ENCODE measurements at regions not wholly inside any gene's neighbourhood (a gene's known extent, or its start where the extent isn't known, plus 50 kb on each side); places are given as distances from the start of the nearest gene placed in this dataset.

DNA sequence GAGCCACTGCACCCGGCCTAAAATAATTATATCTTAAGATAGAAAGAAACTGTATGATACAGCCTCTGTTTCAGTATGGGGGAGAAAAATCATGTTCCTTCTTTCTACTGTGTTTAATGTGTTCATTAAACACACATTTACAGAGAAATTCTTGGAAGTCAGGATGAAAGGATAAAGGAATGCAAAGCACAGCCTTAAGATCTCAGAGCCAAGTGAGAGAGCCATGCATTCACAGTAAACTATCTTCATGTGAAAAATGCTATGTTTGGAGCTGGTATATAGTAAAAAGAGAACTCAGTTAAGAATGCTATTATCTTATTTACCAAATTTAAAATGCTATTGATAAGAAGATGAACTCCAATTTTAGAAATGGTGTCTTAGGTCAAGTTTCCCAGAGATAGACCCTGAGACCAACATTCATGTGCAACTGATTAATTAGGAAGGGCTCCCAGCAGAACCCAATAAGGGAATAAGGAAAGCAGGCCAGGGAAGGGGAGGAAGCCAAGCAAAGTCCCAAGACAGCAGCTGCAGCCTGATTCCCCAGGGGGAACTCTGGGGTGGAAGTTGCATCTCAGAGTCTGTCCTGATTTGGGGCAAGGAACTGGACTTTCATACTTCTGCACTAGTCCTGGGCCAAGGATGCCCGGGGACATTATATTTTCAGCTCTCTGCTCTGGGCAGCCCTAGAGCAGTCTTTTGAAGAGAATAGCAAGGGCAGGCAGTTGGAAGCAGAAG lies 130.0 kb upstream of the ZNF648 start:
- no peaks in the 10 kb centered on the region for H3K9me3 ChIP-seq (ENCODE audit: control insufficient read depth in 3 of 3, low read length in 3 of 3)
- no peak overlapping the region for H3K9ac ChIP-seq (ENCODE audit: low read depth in 1 of 3, low read length in 3 of 3)
- H3K27me3 ChIP-seq (ENCODE audit: control insufficient read depth in 3 of 3, insufficient read depth in 3 of 3, low read length in 3 of 3), result no peaks in the 10 kb centered on the region
- H3K27ac ChIP-seq (ENCODE audit: low read depth, low read length), result no peak overlapping the region
- no peak overlapping the region for H3K4me3 ChIP-seq (ENCODE audit: low read length in 3 of 3)
- H3K4me1 ChIP-seq (ENCODE audit: control insufficient read depth in 3 of 3, insufficient read depth in 3 of 3, low read length in 3 of 3), result peaks cover 0 to 11% (median 6%) of the 10 kb centered on the region in 3 donors
- no peaks in the 10 kb centered on the region for H3K36me3 ChIP-seq (ENCODE audit: control insufficient read depth in 3 of 3, insufficient read depth in 3 of 3, low read length in 3 of 3)

DNA sequence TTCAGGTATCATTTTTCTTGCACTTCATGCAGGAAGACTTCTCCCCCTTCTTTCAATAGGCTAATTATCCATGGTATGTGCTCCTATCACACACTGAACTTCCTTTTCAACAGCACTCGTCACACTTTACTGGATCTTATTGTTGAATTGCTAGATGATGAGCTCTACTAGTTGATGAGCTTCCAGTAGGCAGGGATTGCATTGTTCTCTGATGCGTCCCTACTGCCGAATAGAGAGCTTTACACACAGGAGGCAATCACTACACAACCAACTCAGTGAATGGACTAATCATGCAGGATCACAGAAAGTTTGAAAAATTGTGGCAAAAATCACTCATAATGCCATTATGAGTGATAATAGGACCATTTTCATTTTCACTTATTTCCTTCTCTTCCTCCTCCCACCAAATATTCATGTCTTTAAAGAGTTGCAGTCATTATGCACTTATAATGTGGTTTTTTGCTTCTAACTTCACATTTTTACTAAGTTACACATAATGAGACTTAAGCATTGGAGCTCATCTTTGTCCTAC lies 128.1 kb upstream of the ZNF648 start:
- no peaks in the 10 kb centered on the region for H3K36me3 ChIP-seq (ENCODE audit: control insufficient read depth in 3 of 3, insufficient read depth in 3 of 3, low read length in 3 of 3)
- H3K27ac ChIP-seq (ENCODE audit: low read depth, low read length), result no peak overlapping the region
- H3K4me3 ChIP-seq (ENCODE audit: low read length in 3 of 3), result no peak overlapping the region
- H3K9ac ChIP-seq (ENCODE audit: low read depth in 1 of 3, low read length in 3 of 3), result no peak overlapping the region
- H3K27me3 ChIP-seq (ENCODE audit: control insufficient read depth in 3 of 3, insufficient read depth in 3 of 3, low read length in 3 of 3), result no peaks in the 10 kb centered on the region
- peaks cover 0 to 18% (median 6%) of the 10 kb centered on the region in 3 donors for H3K4me1 ChIP-seq (ENCODE audit: control insufficient read depth in 3 of 3, insufficient read depth in 3 of 3, low read length in 3 of 3)
- H3K9me3 ChIP-seq (ENCODE audit: control insufficient read depth in 3 of 3, low read length in 3 of 3), result no peaks in the 10 kb centered on the region

DNA sequence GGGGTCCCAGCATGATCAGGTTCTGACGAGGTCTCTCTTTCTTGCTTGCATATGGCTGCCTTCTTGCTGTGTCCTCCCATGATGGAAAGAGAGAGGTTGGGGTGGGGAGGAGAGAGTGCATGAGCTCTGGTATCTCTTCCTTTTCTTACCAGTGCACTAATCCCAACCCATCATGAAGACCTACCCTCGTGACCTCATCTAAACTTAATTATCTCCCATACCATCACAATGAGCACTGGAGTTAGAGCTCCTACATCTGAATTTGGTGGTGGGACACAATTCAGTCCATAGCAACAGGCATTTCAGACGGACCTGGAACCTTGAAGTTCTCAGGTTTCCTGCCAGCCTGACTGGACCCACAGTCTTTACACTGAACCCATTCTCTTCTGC lies 125.2 kb upstream of the ZNF648 start:
- Histone ChIP-seq H3K9ac (ENCODE audit: low read depth in 1 of 3, low read length in 3 of 3) (peak overlapping the region in 1 of 3 donors; percentile 14), H3K9me3 (ENCODE audit: control insufficient read depth in 3 of 3, low read length in 3 of 3) (no peaks in the 10 kb centered on the region), H3K27me3 (ENCODE audit: control insufficient read depth in 3 of 3, insufficient read depth in 3 of 3, low read length in 3 of 3) (no peaks in the 10 kb centered on the region), H3K36me3 (ENCODE audit: control insufficient read depth in 3 of 3, insufficient read depth in 3 of 3, low read length in 3 of 3) (no peaks in the 10 kb centered on the region), H3K4me3 (ENCODE audit: low read length in 3 of 3) (no peak overlapping the region), H3K27ac (ENCODE audit: low read depth, low read length) (no peak overlapping the region), H3K4me1 (ENCODE audit: control insufficient read depth in 3 of 3, insufficient read depth in 3 of 3, low read length in 3 of 3) (peaks cover 0 to 7% (median under 1%) of the 10 kb centered on the region in 3 donors)

DNA sequence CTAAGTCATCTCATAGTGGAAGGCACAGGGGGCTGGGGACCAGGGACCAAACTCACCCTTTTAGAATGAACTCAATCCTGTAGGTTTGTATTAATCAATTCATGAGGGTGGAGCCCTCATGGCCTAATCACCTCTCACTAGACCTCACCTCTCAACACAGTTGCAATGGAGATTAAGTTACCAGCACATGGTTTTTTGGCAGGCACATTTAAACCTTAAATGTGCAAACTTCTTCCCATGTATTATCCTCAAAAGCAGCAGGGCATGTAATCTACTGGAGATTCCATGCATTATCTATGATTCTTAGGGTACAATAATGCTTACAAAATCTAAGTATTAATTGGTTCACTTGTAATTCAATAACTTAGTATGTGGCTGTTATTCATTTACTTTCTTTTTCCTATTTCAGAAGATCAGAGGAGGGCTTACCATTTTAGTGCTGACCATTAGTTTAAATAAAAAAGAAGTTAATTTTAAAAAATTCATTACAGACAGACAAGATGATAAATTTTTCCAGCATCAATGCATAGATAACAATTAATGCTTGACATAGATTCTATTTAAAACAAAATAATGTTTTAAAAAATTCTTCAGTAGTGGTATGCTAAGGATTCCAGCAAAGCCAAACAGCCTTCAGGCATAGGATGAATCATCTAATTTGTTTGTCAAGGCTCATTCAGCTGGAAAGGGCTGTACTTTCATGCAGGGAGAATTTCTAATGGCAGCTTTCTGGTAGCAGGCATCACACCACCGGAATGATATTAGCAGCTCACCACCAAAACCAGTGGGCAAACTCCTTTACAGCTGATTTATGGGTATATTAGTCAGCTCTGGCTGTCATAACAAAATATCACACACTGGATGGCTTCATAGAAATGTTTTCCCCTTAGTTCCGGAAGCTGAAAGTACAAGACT lies 124.6 kb upstream of the ZNF648 start:
- H3K4me3 ChIP-seq (ENCODE audit: low read length in 3 of 3), result no peak overlapping the region

DNA sequence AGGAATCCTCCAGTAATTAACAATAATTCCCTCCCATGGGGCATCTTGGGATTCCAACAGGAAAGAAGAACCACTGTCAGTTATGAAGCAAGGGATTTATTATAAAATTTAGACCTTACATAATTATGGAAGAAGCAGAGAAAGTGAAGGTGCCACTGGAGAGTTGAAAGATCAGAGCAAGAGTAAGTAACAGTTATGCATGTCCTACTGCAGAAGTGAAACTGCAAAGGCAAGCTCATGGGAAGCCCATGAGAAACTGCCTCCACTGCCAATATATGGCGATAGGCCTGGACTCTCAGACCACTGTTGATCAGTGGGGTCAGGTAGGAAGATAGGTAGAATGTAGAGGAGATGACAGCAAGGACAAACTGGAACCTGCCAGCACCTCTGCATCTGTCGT lies 123.6 kb upstream of the ZNF648 start:
- Histone ChIP-seq H3K27ac (ENCODE audit: low read depth, low read length) (no peak overlapping the region), H3K9me3 (ENCODE audit: control insufficient read depth in 3 of 3, low read length in 3 of 3) (no peaks in the 10 kb centered on the region), H3K36me3 (ENCODE audit: control insufficient read depth in 3 of 3, insufficient read depth in 3 of 3, low read length in 3 of 3) (no peaks in the 10 kb centered on the region), H3K4me1 (ENCODE audit: control insufficient read depth in 3 of 3, insufficient read depth in 3 of 3, low read length in 3 of 3) (peaks cover 0 to 7% (median 0%) of the 10 kb centered on the region in 3 donors), H3K9ac (ENCODE audit: low read depth in 1 of 3, low read length in 3 of 3) (no peak overlapping the region), H3K4me3 (ENCODE audit: low read length in 3 of 3) (no peak overlapping the region), H3K27me3 (ENCODE audit: control insufficient read depth in 3 of 3, insufficient read depth in 3 of 3, low read length in 3 of 3) (no peaks in the 10 kb centered on the region)

More for the DNA sequence above, 124.6 kb upstream of the ZNF648 start:
- H3K27me3 ChIP-seq (ENCODE audit: control insufficient read depth in 3 of 3, insufficient read depth in 3 of 3, low read length in 3 of 3), result no peaks in the 10 kb centered on the region
- peaks cover 0 to 7% (median 0%) of the 10 kb centered on the region in 3 donors for H3K4me1 ChIP-seq (ENCODE audit: control insufficient read depth in 3 of 3, insufficient read depth in 3 of 3, low read length in 3 of 3)
- no peak overlapping the region for H3K27ac ChIP-seq (ENCODE audit: low read depth, low read length)
- no peaks in the 10 kb centered on the region for H3K9me3 ChIP-seq (ENCODE audit: control insufficient read depth in 3 of 3, low read length in 3 of 3)
- H3K36me3 ChIP-seq (ENCODE audit: control insufficient read depth in 3 of 3, insufficient read depth in 3 of 3, low read length in 3 of 3), result no peaks in the 10 kb centered on the region
- H3K9ac ChIP-seq (ENCODE audit: low read depth in 1 of 3, low read length in 3 of 3), result peak overlapping the region in 1 of 3 donors; percentile 14

DNA sequence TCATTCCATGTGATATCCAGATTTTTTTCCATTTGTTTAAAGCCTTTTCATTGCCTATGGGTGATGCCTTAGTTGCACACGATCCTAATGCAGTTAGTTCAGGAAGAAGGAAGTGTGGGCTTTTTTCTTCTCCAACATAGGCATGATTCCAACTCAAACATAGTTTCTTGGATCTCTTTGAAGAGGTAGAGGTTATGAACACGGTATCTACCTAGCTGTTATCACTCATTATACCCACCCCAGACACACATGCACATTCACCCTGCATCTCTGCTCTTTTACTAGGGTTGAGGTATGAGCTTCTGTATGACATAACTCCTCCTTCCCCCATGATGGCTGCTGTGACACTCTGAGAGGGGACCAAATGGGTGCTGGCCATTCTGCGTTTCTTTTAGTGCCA lies 122.1 kb upstream of the ZNF648 start:
- no peak overlapping the region for H3K4me3 ChIP-seq (ENCODE audit: low read length in 3 of 3)
- H3K36me3 ChIP-seq (ENCODE audit: control insufficient read depth in 3 of 3, insufficient read depth in 3 of 3, low read length in 3 of 3), result no peaks in the 10 kb centered on the region
- H3K27me3 ChIP-seq (ENCODE audit: control insufficient read depth in 3 of 3, insufficient read depth in 3 of 3, low read length in 3 of 3), result no peaks in the 10 kb centered on the region
- no peak overlapping the region for H3K27ac ChIP-seq (ENCODE audit: low read depth, low read length)
- H3K9me3 ChIP-seq (ENCODE audit: control insufficient read depth in 3 of 3, low read length in 3 of 3), result no peaks in the 10 kb centered on the region
- H3K4me1 ChIP-seq (ENCODE audit: control insufficient read depth in 3 of 3, insufficient read depth in 3 of 3, low read length in 3 of 3), result peaks cover 0 to 7% (median 0%) of the 10 kb centered on the region in 3 donors
- H3K9ac ChIP-seq (ENCODE audit: low read depth in 1 of 3, low read length in 3 of 3), result no peak overlapping the region

DNA sequence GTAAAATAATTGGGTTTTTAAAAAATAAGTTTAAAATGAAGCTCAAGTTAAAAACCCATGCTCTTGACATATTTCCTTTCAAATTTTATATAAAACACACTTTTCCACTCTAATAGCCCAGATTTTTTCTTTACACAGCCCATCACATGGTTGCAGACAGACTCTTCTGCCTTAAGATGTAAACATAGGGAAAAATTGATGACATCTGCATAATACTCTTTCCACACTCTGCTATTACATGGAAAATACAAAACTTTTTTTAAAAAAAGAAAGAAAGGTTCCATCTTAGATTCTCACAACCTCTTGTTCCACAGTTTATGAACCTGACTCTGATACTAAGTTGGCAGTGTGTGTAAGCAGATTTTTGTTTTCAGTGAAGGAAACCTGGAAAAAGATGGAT lies 120.8 kb upstream of the ZNF648 start:
- Histone ChIP-seq H3K4me1 (ENCODE audit: control insufficient read depth in 3 of 3, insufficient read depth in 3 of 3, low read length in 3 of 3) (peaks cover 0 to 7% (median 0%) of the 10 kb centered on the region in 3 donors), H3K9me3 (ENCODE audit: control insufficient read depth in 3 of 3, low read length in 3 of 3) (no peaks in the 10 kb centered on the region)

DNA sequence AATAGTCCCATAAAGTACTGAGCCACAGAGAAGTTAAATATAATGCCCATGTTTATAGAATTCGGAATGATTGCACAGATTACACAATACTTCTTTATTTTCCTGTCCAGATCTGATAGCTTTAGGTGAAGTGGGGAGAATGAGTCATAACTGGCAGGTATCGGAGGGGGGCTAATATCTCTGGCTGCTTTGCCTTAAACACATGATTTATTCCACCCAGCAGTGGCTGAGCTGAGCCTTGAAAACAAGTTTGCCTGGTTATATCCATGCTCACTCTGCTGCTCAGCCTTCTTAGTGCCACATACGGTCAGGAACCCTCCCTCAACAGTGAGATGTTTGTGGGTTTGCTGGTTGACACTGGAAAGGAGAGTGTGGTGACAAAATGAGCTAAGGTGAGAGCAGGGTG lies 119.7 kb upstream of the ZNF648 start:
- no peak overlapping the region for H3K27ac ChIP-seq (ENCODE audit: low read depth, low read length)

More for the DNA sequence above, 120.8 kb upstream of the ZNF648 start:
- H3K27me3 ChIP-seq (ENCODE audit: control insufficient read depth in 3 of 3, insufficient read depth in 3 of 3, low read length in 3 of 3), result no peaks in the 10 kb centered on the region
- no peak overlapping the region for H3K4me3 ChIP-seq (ENCODE audit: low read length in 3 of 3)
- H3K36me3 ChIP-seq (ENCODE audit: control insufficient read depth in 3 of 3, insufficient read depth in 3 of 3, low read length in 3 of 3), result no peaks in the 10 kb centered on the region
- no peak overlapping the region for H3K9ac ChIP-seq (ENCODE audit: low read depth in 1 of 3, low read length in 3 of 3)
- H3K27ac ChIP-seq (ENCODE audit: low read depth, low read length), result no peak overlapping the region

DNA sequence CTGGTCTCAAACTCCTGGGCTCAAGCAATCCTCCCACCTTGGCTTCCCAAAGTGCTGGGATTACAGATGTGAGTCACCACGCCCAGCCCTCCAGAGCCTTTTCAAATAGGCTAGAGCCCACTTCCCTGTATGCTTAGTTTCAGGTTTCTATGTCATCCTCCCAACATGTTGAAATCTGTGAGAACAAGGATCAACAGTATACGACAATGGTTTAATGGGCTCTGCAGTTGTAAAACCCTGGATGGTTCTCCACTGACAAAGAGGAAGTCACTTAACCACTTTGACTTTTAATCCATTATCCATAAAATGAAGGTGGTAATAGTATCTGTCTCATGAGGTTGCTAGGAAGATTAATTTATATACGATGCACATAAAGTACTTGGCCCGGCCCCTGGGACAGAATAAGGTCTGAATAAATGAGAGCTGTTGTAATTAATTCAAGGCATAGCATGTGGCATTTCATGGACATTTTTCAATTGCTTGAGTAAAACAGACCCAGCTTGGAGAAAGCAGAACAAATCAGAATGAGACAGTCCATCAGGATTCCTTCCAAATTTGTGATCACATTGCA lies 113.9 kb upstream of the ZNF648 start:
- peaks cover 3 to 9% (median 7%) of the 10 kb centered on the region in 3 donors for H3K4me1 ChIP-seq (ENCODE audit: control insufficient read depth in 3 of 3, insufficient read depth in 3 of 3, low read length in 3 of 3)
- no peaks in the 10 kb centered on the region for H3K36me3 ChIP-seq (ENCODE audit: control insufficient read depth in 3 of 3, insufficient read depth in 3 of 3, low read length in 3 of 3)
- H3K27me3 ChIP-seq (ENCODE audit: control insufficient read depth in 3 of 3, insufficient read depth in 3 of 3, low read length in 3 of 3), result no peaks in the 10 kb centered on the region
- no peak overlapping the region for H3K4me3 ChIP-seq (ENCODE audit: low read length in 3 of 3)
- no peak overlapping the region for H3K9ac ChIP-seq (ENCODE audit: low read depth in 1 of 3, low read length in 3 of 3)
- H3K27ac ChIP-seq (ENCODE audit: low read depth, low read length), result no peak overlapping the region
- no peaks in the 10 kb centered on the region for H3K9me3 ChIP-seq (ENCODE audit: control insufficient read depth in 3 of 3, low read length in 3 of 3)

More for the DNA sequence above, 119.7 kb upstream of the ZNF648 start:
- Histone ChIP-seq H3K9ac (ENCODE audit: low read depth in 1 of 3, low read length in 3 of 3) (no peak overlapping the region), H3K27me3 (ENCODE audit: control insufficient read depth in 3 of 3, insufficient read depth in 3 of 3, low read length in 3 of 3) (no peaks in the 10 kb centered on the region), H3K4me1 (ENCODE audit: control insufficient read depth in 3 of 3, insufficient read depth in 3 of 3, low read length in 3 of 3) (peaks cover 0 to 7% (median 0%) of the 10 kb centered on the region in 3 donors), H3K36me3 (ENCODE audit: control insufficient read depth in 3 of 3, insufficient read depth in 3 of 3, low read length in 3 of 3) (no peaks in the 10 kb centered on the region), H3K9me3 (ENCODE audit: control insufficient read depth in 3 of 3, low read length in 3 of 3) (no peaks in the 10 kb centered on the region), H3K4me3 (ENCODE audit: low read length in 3 of 3) (no peak overlapping the region)
